ENCODE measurements at regions not wholly inside any gene's neighbourhood (a gene's known extent, or its start where the extent isn't known, plus 50 kb on each side); places are given as distances from the start of the nearest gene placed in this dataset.

DNA sequence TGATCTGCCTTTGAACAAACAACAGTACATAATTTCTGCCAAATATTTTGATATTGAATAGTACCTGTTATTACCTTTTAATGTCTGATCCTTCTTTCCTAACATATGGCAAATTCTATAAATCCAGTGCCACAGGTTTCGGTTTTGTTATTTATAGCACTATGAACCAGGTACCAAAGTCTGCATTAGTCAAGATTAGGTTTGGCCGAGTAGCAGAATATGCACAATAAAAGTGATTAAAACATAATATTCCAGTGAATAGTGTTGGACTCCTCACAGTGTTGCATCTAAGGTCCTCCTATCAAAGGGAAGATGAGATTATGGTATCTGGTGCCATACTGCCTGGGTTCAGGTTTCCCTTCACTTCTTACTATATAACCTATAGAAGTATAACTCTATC lies 599.0 kb downstream of the ZPLD1 start:
- TF ChIP-seq, protein P1, sequence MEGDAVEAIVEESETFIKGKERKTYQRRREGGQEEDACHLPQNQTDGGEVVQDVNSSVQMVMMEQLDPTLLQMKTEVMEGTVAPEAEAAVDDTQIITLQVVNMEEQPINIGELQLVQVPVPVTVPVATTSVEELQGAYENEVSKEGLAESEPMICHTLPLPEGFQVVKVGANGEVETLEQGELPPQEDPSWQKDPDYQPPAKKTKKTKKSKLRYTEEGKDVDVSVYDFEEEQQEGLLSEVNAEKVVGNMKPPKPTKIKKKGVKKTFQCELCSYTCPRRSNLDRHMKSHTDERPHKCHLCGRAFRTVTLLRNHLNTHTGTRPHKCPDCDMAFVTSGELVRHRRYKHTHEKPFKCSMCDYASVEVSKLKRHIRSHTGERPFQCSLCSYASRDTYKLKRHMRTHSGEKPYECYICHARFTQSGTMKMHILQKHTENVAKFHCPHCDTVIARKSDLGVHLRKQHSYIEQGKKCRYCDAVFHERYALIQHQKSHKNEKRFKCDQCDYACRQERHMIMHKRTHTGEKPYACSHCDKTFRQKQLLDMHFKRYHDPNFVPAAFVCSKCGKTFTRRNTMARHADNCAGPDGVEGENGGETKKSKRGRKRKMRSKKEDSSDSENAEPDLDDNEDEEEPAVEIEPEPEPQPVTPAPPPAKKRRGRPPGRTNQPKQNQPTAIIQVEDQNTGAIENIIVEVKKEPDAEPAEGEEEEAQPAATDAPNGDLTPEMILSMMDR (IDR thresholded peaks at IDR 0.05; ENCODE audit: control extremely low read depth in 1 of 3, insufficient read depth in 1 of 3, low read depth in 1 of 3, low read length in 3 of 3): no peak
- TF ChIP-seq TAF1 (IDR thresholded peaks at IDR 0.05; ENCODE audit: low read depth, low read length) (no peak), CREB1 (IDR thresholded peaks at IDR 0.05) (no peak), SAP30 (IDR thresholded peaks at IDR 0.05; ENCODE audit: insufficient read depth, insufficient replicate concordance, low read length) (no peak), CEBPB (IDR thresholded peaks at IDR 0.05; ENCODE audit: low read depth, low read length) (no peak), SRF (IDR thresholded peaks at IDR 0.05; ENCODE audit: low read depth, low read length) (no peak), POLR2AphosphoS5 (IDR thresholded peaks at IDR 0.05; ENCODE audit: low read depth, low read length) (no peak), MAFK (IDR thresholded peaks at IDR 0.05; ENCODE audit: low read depth, low read length) (no peak), POLR2A (IDR thresholded peaks at IDR 0.05; ENCODE audit: control extremely low read depth in 1 of 2, low read depth in 2 of 2, low read length in 2 of 2) (no peak), KDM1A (IDR thresholded peaks at IDR 0.05; ENCODE audit: borderline replicate concordance, low read length) (no peak), BRCA1 (IDR thresholded peaks at IDR 0.05; ENCODE audit: low read depth, low read length) (no peak)
- TF ChIP-seq, protein P2, sequence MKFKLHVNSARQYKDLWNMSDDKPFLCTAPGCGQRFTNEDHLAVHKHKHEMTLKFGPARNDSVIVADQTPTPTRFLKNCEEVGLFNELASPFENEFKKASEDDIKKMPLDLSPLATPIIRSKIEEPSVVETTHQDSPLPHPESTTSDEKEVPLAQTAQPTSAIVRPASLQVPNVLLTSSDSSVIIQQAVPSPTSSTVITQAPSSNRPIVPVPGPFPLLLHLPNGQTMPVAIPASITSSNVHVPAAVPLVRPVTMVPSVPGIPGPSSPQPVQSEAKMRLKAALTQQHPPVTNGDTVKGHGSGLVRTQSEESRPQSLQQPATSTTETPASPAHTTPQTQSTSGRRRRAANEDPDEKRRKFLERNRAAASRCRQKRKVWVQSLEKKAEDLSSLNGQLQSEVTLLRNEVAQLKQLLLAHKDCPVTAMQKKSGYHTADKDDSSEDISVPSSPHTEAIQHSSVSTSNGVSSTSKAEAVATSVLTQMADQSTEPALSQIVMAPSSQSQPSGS (IDR thresholded peaks at IDR 0.05; ENCODE audit: low read length): no peak
